H9 (cell line): ENCODE measurements at regions not wholly inside any gene's neighbourhood (a gene's known extent, or its start where the extent isn't known, plus 50 kb on each side); places are given as distances from the start of the nearest gene placed in this dataset.

Experiments used
- DNase-seq: peaks from one replicate; pipeline ENCODE4 v3.0.0-alpha.2; 2017
- H2AFZ ChIP-seq: one replicate; pipeline ENCODE4 v1.6.1; 2013; ENCODE audit warnings: mild to moderate bottlenecking, low read length, control low read depth, moderate library complexity
- H2AK5ac ChIP-seq: 2 replicates; pipeline ENCODE4 v1.6.1; 2013; ENCODE audit warnings: low read length, control low read depth, mixed read lengths; ENCODE audit not compliant: insufficient read length
- H2BK120ac ChIP-seq: one replicate; pipeline ENCODE4 v1.6.1; 2013; ENCODE audit warnings: low read depth, mild to moderate bottlenecking, low read length, control low read depth, inconsistent platforms; ENCODE audit not compliant: poor library complexity, severe bottlenecking
- H2BK12ac ChIP-seq: 2 replicates; pipeline ENCODE4 v1.6.1; 2013; ENCODE audit warnings: low read length, control low read depth, mixed read lengths, low read depth; ENCODE audit not compliant: insufficient read length
- H2BK15ac ChIP-seq: 2 replicates; pipeline ENCODE4 v1.6.1; 2013; ENCODE audit warnings: low read depth, low read length, control low read depth
- H2BK20ac ChIP-seq: one replicate; pipeline ENCODE4 v1.6.1; 2013; ENCODE audit warnings: low read depth, mild to moderate bottlenecking, low read length, control low read depth, inconsistent platforms; ENCODE audit not compliant: poor library complexity, severe bottlenecking
- H2BK5ac ChIP-seq: 2 replicates; pipeline ENCODE4 v1.6.1; 2013; ENCODE audit warnings: low read length, control low read depth, mixed read lengths; ENCODE audit not compliant: insufficient read length
- H3K14ac ChIP-seq: 2 replicates; pipeline ENCODE4 v1.6.1; 2013; ENCODE audit warnings: low read length, control low read depth; ENCODE audit not compliant: insufficient read depth
- H3K18ac ChIP-seq: 2 replicates; pipeline ENCODE4 v1.6.1; 2013; ENCODE audit warnings: low read depth, mild to moderate bottlenecking, mixed read lengths, low read length, control low read depth; ENCODE audit not compliant: insufficient read length
- H3K23ac ChIP-seq: 2 replicates; pipeline ENCODE4 v1.6.1; 2013; ENCODE audit warnings: low read length, control low read depth, mixed read lengths, low read depth; ENCODE audit not compliant: insufficient read length
- H3K23me2 ChIP-seq: 2 replicates; pipeline ENCODE4 v1.6.1; 2013; ENCODE audit warnings: low read depth, mild to moderate bottlenecking, mixed read lengths, low read length, control low read depth; ENCODE audit not compliant: insufficient read length, poor library complexity, severe bottlenecking
- H3K27ac ChIP-seq: 2 replicates; pipeline ENCODE4 v1.5.1; 2013; ENCODE audit warnings: low read length, control low read depth, mixed read lengths, low read depth; ENCODE audit not compliant: insufficient read length
- H3K27me3 ChIP-seq: 2 replicates; pipeline ENCODE4 v1.6.1; 2013; ENCODE audit warnings: low read length, control low read depth, inconsistent platforms; ENCODE audit not compliant: insufficient read depth
- H3K4ac ChIP-seq: 2 replicates; pipeline ENCODE4 v1.6.1; 2013; ENCODE audit warnings: low read depth, mild to moderate bottlenecking, control low read depth, inconsistent platforms, low read length, moderate library complexity
- H3K4me1 ChIP-seq: 2 replicates; pipeline ENCODE4 v1.6.1; 2013; ENCODE audit warnings: low read length, control low read depth, inconsistent platforms; ENCODE audit not compliant: insufficient read depth
- H3K4me2 ChIP-seq: 2 replicates; pipeline ENCODE4 v1.6.1; 2013; ENCODE audit warnings: low read length, control low read depth, mixed read lengths; ENCODE audit not compliant: insufficient read length, insufficient read depth
- H3K56ac ChIP-seq: 2 replicates; pipeline ENCODE4 v1.6.1; 2013; ENCODE audit warnings: low read depth, mild to moderate bottlenecking, mixed read lengths, low read length, control low read depth; ENCODE audit not compliant: insufficient read length
- H3K79me1 ChIP-seq: 2 replicates; pipeline ENCODE4 v1.6.1; 2013; ENCODE audit warnings: low read depth, mild to moderate bottlenecking, moderate library complexity, low read length, control low read depth, inconsistent platforms; ENCODE audit not compliant: insufficient read depth, poor library complexity, severe bottlenecking
- H3K79me2 ChIP-seq: 2 replicates; pipeline ENCODE4 v1.6.1; 2013; ENCODE audit warnings: low read length, control low read depth, inconsistent platforms; ENCODE audit not compliant: insufficient read depth
- H3K9ac ChIP-seq: 2 replicates; pipeline ENCODE4 v1.6.1; 2013; ENCODE audit warnings: low read length, control low read depth, mixed read lengths; ENCODE audit not compliant: insufficient read length; ENCODE audit errors: extremely low read depth
- H3K9me3 ChIP-seq: one replicate; pipeline ENCODE4 v1.6.1; 2013; ENCODE audit warnings: low read depth, low read length, inconsistent platforms; ENCODE audit not compliant: control insufficient read depth
- H3T11ph ChIP-seq: one replicate; pipeline ENCODE4 v1.6.1; 2013; ENCODE audit warnings: mild to moderate bottlenecking, low read length, control low read depth, inconsistent platforms
- H4K20me1 ChIP-seq: one replicate; pipeline ENCODE4 v1.6.1; 2013; ENCODE audit not compliant: control insufficient read depth, insufficient read length, insufficient read depth
- H4K5ac ChIP-seq: 2 replicates; pipeline ENCODE4 v1.6.1; 2013; ENCODE audit warnings: low read depth, mild to moderate bottlenecking, mixed read lengths, low read length, control low read depth; ENCODE audit not compliant: insufficient read length
- H4K8ac ChIP-seq: replicated peaks from 2 replicates; pipeline ENCODE4 v1.6.1; 2013; ENCODE audit warnings: low read length, control low read depth, mixed read lengths, low read depth; ENCODE audit not compliant: insufficient read length
- H4K91ac ChIP-seq: 2 replicates; pipeline ENCODE4 v1.6.1; 2013; ENCODE audit warnings: low read depth, mild to moderate bottlenecking, moderate library complexity, mixed read lengths, low read length, control low read depth; ENCODE audit not compliant: insufficient read length
- H3K27ac Mint-ChIP-seq, 3 experiments: 2 replicates in 2 of 3; 3 replicates in 1 of 3; pipeline ENCODE4 v1.8.0; 2020 to 2021; ENCODE audit warnings: mixed read lengths in 3 of 3, mild to moderate bottlenecking in 1 of 3, moderate library complexity in 1 of 3
- H3K27me3 Mint-ChIP-seq: 2 replicates; pipeline ENCODE4 v1.8.0; 2021; ENCODE audit warnings: low read depth, mild to moderate bottlenecking, moderate library complexity, mixed read lengths
- H3K36me3 Mint-ChIP-seq, 3 experiments: 2 replicates in 2 of 3; 3 replicates in 1 of 3; pipeline ENCODE4 v1.8.0; 2020 to 2021; ENCODE audit warnings: low read depth in 3 of 3, mixed read lengths in 3 of 3; ENCODE audit not compliant: insufficient read depth in 1 of 3
- H3K4me1 Mint-ChIP-seq, 2 experiments: 2 replicates each; pipeline ENCODE4 v1.8.0; 2020; ENCODE audit warnings: mixed read lengths in 2 of 2
- H3K4me3 Mint-ChIP-seq, 2 experiments: 2 replicates in 1 of 2; 3 replicates in 1 of 2; pipeline ENCODE4 v1.8.0; 2020 to 2021; ENCODE audit warnings: mild to moderate bottlenecking in 2 of 2, mixed read lengths in 2 of 2, moderate library complexity in 1 of 2
- H3K9me3 Mint-ChIP-seq, 2 experiments: 2 replicates in 1 of 2; 3 replicates in 1 of 2; pipeline ENCODE4 v1.8.0; 2020; ENCODE audit warnings: mild to moderate bottlenecking in 2 of 2, mixed read lengths in 2 of 2, moderate library complexity in 1 of 2
- TF ChIP-seq, protein P1 (sequence below): fragments of 200-600 bp; sonication (generic); conservative IDR thresholded peaks from 3 replicates; pipeline ENCODE4 v1.8.0; 2021; ENCODE audit warnings: antibody characterized with exemption, mild to moderate bottlenecking

DNA sequence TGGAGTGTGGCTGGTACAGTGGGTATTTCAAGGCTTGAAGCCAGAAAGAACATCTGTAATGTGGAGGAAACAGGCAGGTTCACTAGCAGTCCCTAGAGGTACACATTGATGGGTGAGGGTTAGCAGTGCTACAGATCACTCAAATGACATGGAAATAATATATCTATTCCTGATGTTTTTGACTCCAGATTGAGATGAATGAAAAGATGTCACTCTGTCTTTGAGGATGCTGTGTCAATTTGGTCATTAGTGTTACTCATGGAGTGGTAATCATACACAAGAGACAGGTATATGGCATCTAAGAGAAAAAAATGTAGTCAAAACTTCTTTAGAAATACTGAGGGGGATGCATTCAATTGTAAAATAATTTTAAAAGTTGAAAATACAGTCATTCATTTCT is 135.1 kb downstream of the ZIC1 start:
- Histone ChIP-seq H3K4ac (no peak overlapping the region), H4K8ac (no peak overlapping the region), H3K9ac (no peak overlapping the region), H4K91ac (no peak overlapping the region), H3K56ac (no peak overlapping the region), H2AK5ac (no peak overlapping the region), H2AFZ (no peak overlapping the region), H3T11ph (no peak overlapping the region), H2BK5ac (no peak overlapping the region), H3K27me3 (no peaks in the 10 kb centered on the region), H2BK20ac (no peak overlapping the region), H4K20me1 (no peaks in the 10 kb centered on the region), H3K23ac (no peak overlapping the region), H2BK12ac (no peak overlapping the region), H3K18ac (no peak overlapping the region), H3K23me2 (no peaks in the 10 kb centered on the region), H3K14ac (no peak overlapping the region), H3K4me1 (no peaks in the 10 kb centered on the region), H3K79me1 (no peaks in the 10 kb centered on the region), H3K27ac (no peak overlapping the region), H3K4me2 (no peak overlapping the region), H4K5ac (no peak overlapping the region), H3K79me2 (no peaks in the 10 kb centered on the region), H2BK15ac (no peak overlapping the region), H2BK120ac (no peak overlapping the region), H3K9me3 (no peaks in the 10 kb centered on the region)
- Mint-ChIP-seq H3K27ac (no peak overlapping the region), H3K9me3 (peaks cover 11 to 18% of the 10 kb centered on the region in 2 experiments), H3K27me3 (no peaks in the 10 kb centered on the region), H3K4me3 (no peak overlapping the region), H3K36me3 (peaks cover 3 to 20% (median 5%) of the 10 kb centered on the region in 3 experiments; a peak in 5 of 7 replicates), H3K4me1 (no peaks in the 10 kb centered on the region; a peak in 1 of 4 replicates)
- TF ChIP-seq, protein P1, sequence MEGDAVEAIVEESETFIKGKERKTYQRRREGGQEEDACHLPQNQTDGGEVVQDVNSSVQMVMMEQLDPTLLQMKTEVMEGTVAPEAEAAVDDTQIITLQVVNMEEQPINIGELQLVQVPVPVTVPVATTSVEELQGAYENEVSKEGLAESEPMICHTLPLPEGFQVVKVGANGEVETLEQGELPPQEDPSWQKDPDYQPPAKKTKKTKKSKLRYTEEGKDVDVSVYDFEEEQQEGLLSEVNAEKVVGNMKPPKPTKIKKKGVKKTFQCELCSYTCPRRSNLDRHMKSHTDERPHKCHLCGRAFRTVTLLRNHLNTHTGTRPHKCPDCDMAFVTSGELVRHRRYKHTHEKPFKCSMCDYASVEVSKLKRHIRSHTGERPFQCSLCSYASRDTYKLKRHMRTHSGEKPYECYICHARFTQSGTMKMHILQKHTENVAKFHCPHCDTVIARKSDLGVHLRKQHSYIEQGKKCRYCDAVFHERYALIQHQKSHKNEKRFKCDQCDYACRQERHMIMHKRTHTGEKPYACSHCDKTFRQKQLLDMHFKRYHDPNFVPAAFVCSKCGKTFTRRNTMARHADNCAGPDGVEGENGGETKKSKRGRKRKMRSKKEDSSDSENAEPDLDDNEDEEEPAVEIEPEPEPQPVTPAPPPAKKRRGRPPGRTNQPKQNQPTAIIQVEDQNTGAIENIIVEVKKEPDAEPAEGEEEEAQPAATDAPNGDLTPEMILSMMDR = no peak
- DNase-seq = no peak
